Fibroblast of the conjunctiva (primary cell): ENCODE measurements at regions not wholly inside any gene's neighbourhood (a gene's known extent, or its start where the extent isn't known, plus 50 kb on each side); places are given as distances from the start of the nearest gene placed in this dataset.

Experiments used
- DNase-seq: peaks from one replicate; pipeline ENCODE4 v3.0.0-alpha.2; 2010; ENCODE audit warnings: low read depth

DNA sequence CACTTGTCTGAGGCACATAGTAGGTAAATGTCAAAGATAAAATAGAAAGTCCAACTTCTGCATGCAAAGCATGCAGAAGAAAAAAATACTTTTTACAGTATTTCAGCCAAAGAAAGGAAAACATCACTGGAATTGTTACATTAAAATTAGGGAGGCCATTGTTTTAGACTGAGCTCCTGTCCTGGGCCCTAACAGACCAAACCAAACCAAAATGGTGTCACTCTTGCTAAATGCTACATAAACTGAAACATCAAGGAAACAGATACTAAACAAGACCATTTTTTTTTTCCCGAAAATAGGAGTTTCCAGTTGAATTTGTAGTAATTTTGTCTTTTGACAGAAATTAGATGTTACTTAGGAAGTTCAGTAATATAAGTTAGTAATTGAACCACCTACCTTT, 508.8 kb downstream of the DSC3 start:
- DNase-seq: no peak

DNA sequence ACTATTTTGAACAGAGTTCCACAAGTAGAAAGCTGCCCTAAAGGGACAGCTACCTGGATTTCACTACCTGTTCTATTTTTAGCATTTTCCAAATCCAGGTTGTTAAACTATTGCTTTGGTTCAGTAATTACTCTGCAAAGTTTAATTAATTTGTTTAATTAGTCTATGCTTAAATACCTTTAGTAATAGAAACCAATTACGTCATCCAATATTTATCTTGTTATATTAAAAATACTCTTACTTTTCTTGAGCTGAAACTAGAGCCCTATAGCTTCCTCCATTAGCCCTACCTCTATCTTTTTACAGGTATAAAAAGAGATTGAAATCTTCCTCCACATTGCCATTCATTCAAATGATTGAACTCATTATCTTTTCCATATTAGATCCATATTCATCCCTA, 514.6 kb downstream of the DSC3 start:
- no peak for DNase-seq

GRCh38 chr18:30527226-30527625, 515.3 kb downstream of the DSC3 start:
- DNase-seq: no peak

GRCh38 chr18:30522288-30522929, 520.1 kb downstream of the DSC3 start:
- DNase-seq: no peak

GRCh38 chr18:30514059-30514458, 528.5 kb downstream of the DSC3 start:
- DNase-seq: no peak

- DNase-seq: no peak
Measured at GRCh38 chr18:30512872-30513271, 529.7 kb downstream of the DSC3 start.

DNA sequence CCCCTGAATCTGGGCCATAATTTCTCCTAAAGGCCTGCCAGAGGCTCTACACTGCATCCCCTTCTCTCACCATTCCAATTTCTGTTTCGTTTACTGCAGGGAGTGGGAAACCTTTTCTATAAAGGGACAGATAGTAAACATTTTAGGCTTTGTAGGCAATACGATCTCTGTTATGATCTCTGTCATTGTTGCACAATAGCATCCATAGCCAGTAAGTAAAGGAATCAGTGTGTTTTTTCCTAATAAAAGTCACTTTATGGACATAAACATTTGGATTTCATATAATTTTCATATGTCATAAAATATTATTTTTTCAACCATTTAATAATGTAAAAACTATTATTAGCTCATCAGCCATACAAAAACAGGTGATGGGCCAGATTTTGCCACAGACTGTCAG, 531.7 kb downstream of the DSC3 start:
- DNase-seq: no peak

DNA sequence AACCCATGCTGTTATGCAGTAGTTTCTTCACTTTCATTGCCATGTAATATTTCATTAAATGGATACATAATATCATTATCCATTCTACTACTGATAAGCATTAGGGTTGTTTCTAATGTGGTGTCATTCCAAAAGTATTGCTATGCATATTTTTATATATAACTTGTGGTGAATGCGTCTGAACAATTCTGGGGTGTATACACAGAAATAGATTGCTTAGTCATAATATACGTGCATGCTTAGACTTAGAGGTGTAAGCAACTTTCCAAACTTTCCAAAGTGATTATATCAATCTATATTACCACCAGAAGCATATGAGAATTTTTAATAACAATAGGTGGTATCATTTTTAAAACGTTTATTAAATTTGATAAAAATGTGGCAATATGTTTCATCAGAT, 540.9 kb downstream of the DSC3 start:
- DNase-seq: no peak

DNA sequence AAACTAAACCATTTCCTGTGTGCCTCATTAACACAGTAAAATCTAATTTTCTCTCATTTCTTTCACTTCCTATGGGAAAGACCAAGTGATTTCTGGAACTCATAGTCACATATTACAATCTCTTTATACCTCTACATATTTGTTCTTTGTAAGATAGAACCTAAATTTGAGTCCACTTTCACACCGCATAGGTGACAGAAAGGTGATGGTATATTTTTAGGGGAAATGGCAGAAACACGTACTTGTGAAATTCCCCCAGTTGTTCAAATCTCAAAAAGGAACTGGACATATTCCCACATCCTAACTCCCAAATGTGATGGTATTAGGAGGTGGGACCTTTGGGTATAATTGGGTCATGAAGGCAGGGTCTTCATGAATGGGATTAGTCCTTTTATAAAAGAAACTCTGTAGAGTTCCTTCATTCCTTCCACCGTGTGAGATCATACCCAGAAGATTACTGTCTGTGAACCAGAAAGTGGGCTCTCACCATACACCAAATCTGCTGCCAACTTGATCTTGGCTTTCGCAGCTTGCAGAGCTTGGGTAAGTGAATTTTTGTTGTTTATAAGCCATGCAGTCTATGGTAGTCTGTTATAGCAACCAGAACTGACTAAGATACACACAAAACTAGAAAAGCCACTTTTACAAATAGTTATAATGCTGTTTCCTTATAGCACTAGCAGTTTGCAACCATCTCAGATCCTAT, 542.1 kb downstream of the DSC3 start:
- no peak for DNase-seq

- DNase-seq: no peak
Measured at GRCh38 chr18:30499721-30500120, 542.8 kb downstream of the DSC3 start.

DNA sequence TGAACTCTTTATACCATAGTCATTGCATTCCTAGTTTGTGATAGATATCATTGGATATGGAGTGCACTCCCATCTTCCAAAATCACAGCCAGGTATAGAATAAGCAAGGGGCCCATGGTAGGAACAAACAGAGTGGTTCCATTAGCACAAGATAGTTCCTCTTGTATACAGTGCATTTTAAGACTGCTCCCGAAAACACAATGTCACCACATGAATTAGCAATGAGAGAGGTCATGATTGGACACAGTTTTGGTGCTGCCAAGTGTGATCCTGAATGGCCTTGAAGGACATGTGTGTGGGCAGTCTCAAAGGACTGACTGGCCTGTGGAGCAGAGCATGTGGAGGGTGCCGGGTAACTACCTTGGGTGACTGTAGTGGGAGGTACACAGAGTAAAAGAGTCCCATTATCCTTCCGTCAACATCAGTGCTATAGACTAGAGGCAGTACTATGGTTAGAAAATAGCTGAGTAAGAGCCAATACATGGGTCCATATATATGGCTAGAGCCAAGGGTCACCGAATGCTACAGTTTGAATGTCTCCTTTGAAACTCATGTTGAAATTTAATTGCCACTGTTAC, 549.9 kb downstream of the DSC3 start:
- no peak for DNase-seq

DNA sequence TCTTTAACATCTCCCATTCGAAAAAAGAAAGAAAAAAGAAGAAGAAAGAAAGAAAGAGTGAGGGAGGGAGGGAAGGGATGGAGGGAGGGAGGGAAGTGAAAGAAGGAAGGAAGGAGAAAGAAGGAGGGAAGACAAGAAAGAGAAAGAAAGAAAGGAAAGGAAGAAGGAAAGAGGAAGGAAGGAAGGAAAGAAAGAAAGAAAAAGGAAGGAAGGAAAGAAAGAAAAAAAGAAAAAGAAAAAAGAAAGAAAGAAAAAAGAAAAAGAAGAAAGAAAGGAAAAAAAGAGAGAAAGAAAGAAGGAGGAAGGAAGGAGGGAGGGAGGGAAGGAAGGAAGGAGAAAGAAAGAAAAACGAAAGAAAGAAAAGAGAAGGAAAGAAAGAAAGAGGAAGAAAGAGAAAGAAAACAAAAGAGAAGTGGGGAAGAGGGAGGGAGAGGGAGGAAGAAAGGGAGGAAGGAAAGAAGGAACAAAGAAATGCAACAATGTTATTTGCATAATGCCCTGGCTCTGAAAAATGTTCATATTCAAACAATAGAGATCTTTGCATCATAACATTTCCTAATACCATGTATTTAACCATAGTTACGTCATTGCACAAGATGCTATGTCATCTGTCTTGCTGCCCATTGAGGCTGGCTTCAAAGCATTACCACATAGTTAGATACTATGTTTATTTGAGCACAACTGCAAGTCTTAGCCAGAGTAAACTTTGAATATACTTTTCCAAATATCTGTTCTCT, 550.6 kb downstream of the DSC3 start:
- DNase-seq: no peak

- DNase-seq: no peak
Measured at GRCh38 chr18:30489890-30490643, 552.5 kb downstream of the DSC3 start.

DNA sequence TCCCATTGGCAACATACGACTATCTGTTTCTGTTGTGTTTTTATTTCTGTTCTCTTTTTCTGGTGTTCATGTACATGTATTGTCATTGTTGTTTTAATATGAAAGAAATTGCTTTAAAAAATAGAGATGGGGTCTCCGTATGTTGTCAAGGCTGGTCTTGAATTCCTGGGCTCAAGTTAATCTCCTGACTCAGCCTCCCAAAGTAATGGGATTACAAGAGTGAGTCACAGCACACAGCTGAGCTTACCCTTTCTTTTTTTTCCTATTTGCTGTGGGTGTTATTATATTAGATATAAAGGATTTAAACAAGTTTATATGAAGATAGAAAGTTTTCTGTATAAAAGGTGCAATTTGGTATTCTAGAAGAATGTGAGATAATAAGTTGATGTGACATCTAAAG, 554.6 kb downstream of the DSC3 start:
- peak; percentile 2 for DNase-seq

- DNase-seq: no peak
Measured at GRCh38 chr18:30486856-30487255, 555.7 kb downstream of the DSC3 start.

- no peak for DNase-seq
Measured at GRCh38 chr18:30485078-30485477, 557.5 kb downstream of the DSC3 start.

GRCh38 chr18:30481871-30482270, 560.7 kb downstream of the DSC3 start:
- no peak for DNase-seq

- no peak for DNase-seq
Measured at GRCh38 chr18:30469091-30469490, 573.5 kb downstream of the DSC3 start.

DNA sequence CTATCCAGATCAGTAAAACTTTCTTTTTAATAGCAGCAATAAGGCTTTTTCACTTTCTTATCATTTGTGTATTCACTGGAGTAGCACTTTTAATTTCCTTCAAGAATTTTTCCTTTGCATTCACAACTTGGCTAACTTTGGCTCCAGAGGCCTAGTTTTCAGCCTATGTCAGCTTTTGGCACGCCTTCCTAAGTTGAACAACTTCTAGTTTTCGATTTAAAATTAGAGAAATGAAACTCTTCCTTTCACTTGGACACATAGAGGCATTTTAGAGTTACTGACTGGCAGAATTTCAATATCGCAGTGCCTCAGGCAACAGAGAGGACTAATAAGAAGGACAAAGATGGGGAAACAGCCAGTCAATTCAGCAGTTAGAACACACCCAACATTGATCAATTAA, 577.4 kb downstream of the DSC3 start:
- no peak for DNase-seq

DNA sequence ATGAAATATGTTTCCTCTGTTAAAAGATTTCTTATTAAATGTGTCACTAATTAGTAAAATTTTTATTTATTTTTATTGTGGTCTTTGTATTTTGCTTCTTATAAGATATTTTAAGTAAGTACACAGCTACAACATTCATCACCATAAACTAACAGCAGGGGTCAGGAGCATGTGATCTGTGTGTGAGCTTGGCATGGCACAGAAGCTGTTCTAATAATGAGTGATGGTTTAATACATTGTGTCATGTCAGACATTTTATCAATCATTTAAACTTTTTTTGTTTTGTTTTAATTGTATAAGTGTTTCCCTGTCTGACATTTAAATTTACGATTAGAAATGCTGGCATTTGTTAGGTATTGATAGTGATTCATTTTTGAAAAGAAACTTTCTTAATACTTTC, 585.4 kb downstream of the DSC3 start:
- no peak for DNase-seq

DNA sequence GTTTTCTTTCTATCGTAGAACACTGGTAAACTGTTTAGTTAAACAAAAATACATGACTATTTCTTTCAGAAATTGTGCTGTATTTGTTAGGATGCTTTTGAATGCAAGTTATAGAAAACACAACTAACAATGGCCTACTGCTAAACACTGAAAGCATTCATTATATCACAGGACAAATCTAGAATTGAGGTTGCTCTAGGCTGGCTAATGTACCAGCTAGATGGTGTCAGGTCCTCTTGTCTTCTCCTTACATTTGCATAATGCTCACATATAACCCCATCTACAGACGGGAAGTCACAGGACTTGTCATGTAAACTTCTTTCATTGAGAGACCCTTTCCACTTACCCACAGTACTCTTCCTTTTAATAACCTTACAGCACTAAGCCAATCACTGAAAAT, 586.8 kb downstream of the DSC3 start:
- no peak for DNase-seq

GRCh38 chr18:30454920-30455319, 587.6 kb downstream of the DSC3 start:
- no peak for DNase-seq
